Stimulated activated CD4-positive, alpha-beta T cell treated with anti-CD3 and anti-CD28 coated beads, TNF-alpha, amount 100 ng/mL, for 4 hours (primary cell): ENCODE measurements at regions not wholly inside any gene's neighbourhood (a gene's known extent, or its start where the extent isn't known, plus 50 kb on each side); places are given as distances from the start of the nearest gene placed in this dataset.
"Not testable (repeated sequence)": the region's sequence is repeated elsewhere in the genome, so short reads cannot be mapped to it uniquely, and the experiment has no call there.

Experiments
- DNase-seq, 3 experiments: peaks; one replicate each; pipeline ENCODE4 v3.0.0-alpha.2; 2020; ENCODE audit warnings: low read depth in 3 of 3

GRCh38 chr13:99738626-99739025, 232.9 kb downstream of the ZIC5 start:
- no peak for DNase-seq

- no peak for DNase-seq
These were observed 233.9 kb downstream of the ZIC5 start for GRCh38 chr13:99737481-99738245.

GRCh38 chr13:99736541-99736940, 235.0 kb downstream of the ZIC5 start:
- no peak for DNase-seq

GRCh38 chr13:99734013-99734693, 232.9 kb downstream of the TM9SF2 start:
- no peak for DNase-seq

GRCh38 chr13:99733346-99733745, 232.1 kb downstream of the TM9SF2 start:
- no peak for DNase-seq

- DNase-seq, result no peak
These were observed 230.5 kb downstream of the TM9SF2 start for GRCh38 chr13:99731747-99732146.

GRCh38 chr13:99730403-99730802, 229.1 kb downstream of the TM9SF2 start:
- DNase-seq, result no peak

GRCh38 chr13:99729745-99730144, 228.5 kb downstream of the TM9SF2 start:
- DNase-seq, result no peak

- DNase-seq, result not testable (repeated sequence)
These were observed 226.4 kb downstream of the TM9SF2 start for GRCh38 chr13:99727651-99728050.

- no peak for DNase-seq
These were observed 225.1 kb downstream of the TM9SF2 start for GRCh38 chr13:99726282-99726894.

- DNase-seq, result no peak
These were observed 224.4 kb downstream of the TM9SF2 start for GRCh38 chr13:99725644-99726043.

GRCh38 chr13:99724633-99725517, 223.6 kb downstream of the TM9SF2 start:
- no peak for DNase-seq

- no peak for DNase-seq
These were observed 222.6 kb downstream of the TM9SF2 start for GRCh38 chr13:99723878-99724277.

- DNase-seq, result no peak
These were observed 221.7 kb downstream of the TM9SF2 start for GRCh38 chr13:99722931-99723330.

GRCh38 chr13:99722338-99722818, 221.1 kb downstream of the TM9SF2 start:
- DNase-seq, result no peak

- DNase-seq, result no peak
These were observed 220.5 kb downstream of the TM9SF2 start for GRCh38 chr13:99721606-99722337.

- no peak for DNase-seq
These were observed 216.8 kb downstream of the TM9SF2 start for GRCh38 chr13:99717959-99718674.

GRCh38 chr13:99709134-99709533, 207.9 kb downstream of the TM9SF2 start:
- no peak for DNase-seq

GRCh38 chr13:99704390-99704789, 203.1 kb downstream of the TM9SF2 start:
- DNase-seq, result no peak

GRCh38 chr13:99703908-99704307, 202.6 kb downstream of the TM9SF2 start:
- no peak for DNase-seq
